Midbrain (tissue), 1 donor: ENCODE measurements at regions not wholly inside any gene's neighbourhood (a gene's known extent, or its start where the extent isn't known, plus 50 kb on each side); places are given as distances from the start of the nearest gene placed in this dataset.
"Not testable (repeated sequence)": the region's sequence is repeated elsewhere in the genome, so short reads cannot be mapped to it uniquely, and the experiment has no call there.

Experiments
- DNase-seq: peaks from one replicate; lab custom pipeline; 2025; lab: John Stamatoyannopoulos, UW

- DNase-seq = no peak
Measured at GRCh38 chr1:166616206-166616605, 223.1 kb upstream of the POGK start.

- no peak for DNase-seq
Measured at GRCh38 chr1:166626711-166627110, 212.6 kb upstream of the POGK start.

- DNase-seq = no peak
Measured at GRCh38 chr1:166627558-166627957, 211.7 kb upstream of the POGK start.

GRCh38 chr1:166628259-166628658 lies 211.0 kb upstream of the POGK start:
- DNase-seq = no peak

- DNase-seq = no peak
Measured at GRCh38 chr1:166629946-166630345, 209.3 kb upstream of the POGK start.

- DNase-seq = no peak
Measured at GRCh38 chr1:166630369-166630768, 208.9 kb upstream of the POGK start.

GRCh38 chr1:166638137-166638536 lies 201.1 kb upstream of the POGK start:
- no peak for DNase-seq

GRCh38 chr1:166657228-166657627 lies 182.0 kb upstream of the POGK start:
- DNase-seq = not testable (repeated sequence)

GRCh38 chr1:166666790-166667189 lies 172.5 kb upstream of the POGK start:
- DNase-seq = not testable (repeated sequence)

- DNase-seq = not testable (repeated sequence)
Measured at GRCh38 chr1:166667600-166667999, 171.7 kb upstream of the POGK start.

- DNase-seq = no peak
Measured at GRCh38 chr1:166671627-166672026, 167.6 kb upstream of the POGK start.

- no peak for DNase-seq
Measured at GRCh38 chr1:166673722-166674121, 165.6 kb upstream of the POGK start.

GRCh38 chr1:166675213-166675612 lies 164.1 kb upstream of the POGK start:
- no peak for DNase-seq

GRCh38 chr1:166676981-166677380 lies 162.3 kb upstream of the POGK start:
- DNase-seq = no peak

GRCh38 chr1:166679369-166679768 lies 159.9 kb upstream of the POGK start:
- no peak for DNase-seq

GRCh38 chr1:166682588-166682987 lies 156.7 kb upstream of the POGK start:
- DNase-seq = no peak

- not testable (repeated sequence) for DNase-seq
Measured at GRCh38 chr1:166684669-166685068, 154.6 kb upstream of the POGK start.

GRCh38 chr1:166685200-166685599 lies 154.1 kb upstream of the POGK start:
- no peak for DNase-seq

GRCh38 chr1:166685891-166686290 lies 153.4 kb upstream of the POGK start:
- not testable (repeated sequence) for DNase-seq

GRCh38 chr1:166690596-166690995 lies 148.7 kb upstream of the POGK start:
- DNase-seq = not testable (repeated sequence)

- DNase-seq = no peak
Measured at GRCh38 chr1:166691476-166691875, 147.8 kb upstream of the POGK start.

GRCh38 chr1:166692346-166692745 lies 146.9 kb upstream of the POGK start:
- no peak for DNase-seq

GRCh38 chr1:166693158-166693557 lies 146.1 kb upstream of the POGK start:
- DNase-seq = no peak

GRCh38 chr1:166693673-166694297 lies 145.5 kb upstream of the POGK start:
- DNase-seq = no peak
